PC-3 (cell line): ENCODE measurements at regions not wholly inside any gene's neighbourhood (a gene's known extent, or its start where the extent isn't known, plus 50 kb on each side); places are given as distances from the start of the nearest gene placed in this dataset.

Experiments used
- ATAC-seq: fragments of 200-7000 bp; cut with Tn5 transposase; 2 replicates; pipeline ENCODE4 v1.9.1; 2020; ENCODE audit warnings: mild to moderate bottlenecking, moderate library complexity
- BruUV-seq: library from RNA; stranded (reverse); fragments of 400-500 nt; replicated peaks from 2 replicates; lab custom pipeline; 2021; lab: Mats Ljungman, UMichigan
- CTCF ChIA-PET: fragments of 300-600 bp; sonication (Branson Sonifier 250); formaldehyde crosslinking; loops from one replicate; lab custom pipeline; 2022; ENCODE audit warnings: antibody characterized with exemption; lab: Charles Lee
- POLR2A ChIA-PET: fragments of 300-600 bp; sonication (Branson Sonifier 250); formaldehyde crosslinking; loops from one replicate; lab custom pipeline; 2022; ENCODE audit warnings: antibody characterized with exemption; ENCODE audit not compliant: unreplicated experiment; lab: Charles Lee
- DNase-seq: peaks from one replicate; pipeline ENCODE4 v3.0.0-alpha.2; 2015
- H2AFZ ChIP-seq: fragments of 300-600 bp; sonication (generic); 2 replicates; pipeline ENCODE4 v1.6.0; 2016; ENCODE audit warnings: antibody characterized with exemption, low read length
- H3F3A ChIP-seq: fragments of 300-600 bp; sonication (generic); one replicate; pipeline ENCODE4 v1.6.0; 2017; ENCODE audit warnings: antibody characterized with exemption, low read length, control low read depth, mild to moderate bottlenecking; ENCODE audit not compliant: unreplicated experiment
- H3K27ac ChIP-seq: fragments of 300-600 bp; sonication (generic); 2 replicates; pipeline ENCODE4 v1.5.1; 2016; ENCODE audit warnings: mild to moderate bottlenecking, low read length
- H3K27me3 ChIP-seq: fragments of 300-600 bp; sonication (generic); 2 replicates; pipeline ENCODE4 v1.6.1; 2016; ENCODE audit warnings: low read length, mixed read lengths
- H3K36me3 ChIP-seq: fragments of 300-600 bp; sonication (generic); 2 replicates; pipeline ENCODE4 v1.6.1; 2016; ENCODE audit warnings: low read depth, mixed run types, low read length, mixed read lengths
- H3K4me1 ChIP-seq: fragments of 300-600 bp; sonication (generic); 2 replicates; pipeline ENCODE4 v1.5.1; 2016; ENCODE audit warnings: low read length; ENCODE audit not compliant: insufficient read depth
- H3K4me2 ChIP-seq: fragments of 300-600 bp; sonication (generic); 2 replicates; pipeline ENCODE4 v1.6.0; 2016; ENCODE audit warnings: low read length
- H3K4me3 ChIP-seq: fragments of 300-600 bp; sonication (generic); 2 replicates; pipeline ENCODE4 v1.5.1; 2016; ENCODE audit warnings: mild to moderate bottlenecking, low read length, mixed read lengths
- H3K79me2 ChIP-seq: fragments of 300-600 bp; sonication (generic); 2 replicates; pipeline ENCODE4 v1.6.1; 2017; ENCODE audit warnings: low read length, mixed read lengths
- H3K9ac ChIP-seq: fragments of 300-600 bp; sonication (generic); 2 replicates; pipeline ENCODE4 v1.6.0; 2016; ENCODE audit warnings: mild to moderate bottlenecking, low read length
- H3K9me2 ChIP-seq: fragments of 300-600 bp; sonication (generic); replicated peaks from 2 replicates; pipeline ENCODE4 v1.6.1; 2016; ENCODE audit warnings: mixed run types, low read length, mixed read lengths
- H3K9me3 ChIP-seq: fragments of 300-600 bp; sonication (generic); 2 replicates; pipeline ENCODE4 v1.6.1; 2016; ENCODE audit warnings: low read length, mixed read lengths
- H4K20me1 ChIP-seq: fragments of 300-600 bp; sonication (generic); 2 replicates; pipeline ENCODE4 v1.6.1; 2016; ENCODE audit warnings: low read length, mixed read lengths
- EZH2 ChIP-seq: fragments of 300-600 bp; sonication (generic); IDR thresholded peaks from one replicate; pipeline ENCODE4 v1.6.1; 2017; ENCODE audit warnings: antibody characterized with exemption, mild to moderate bottlenecking, low read length; ENCODE audit not compliant: unreplicated experiment
- EZH2phosphoT487 ChIP-seq: fragments of 300-600 bp; sonication (generic); IDR thresholded peaks from 2 replicates; pipeline ENCODE4 v1.6.1; 2018; ENCODE audit warnings: mild to moderate bottlenecking, antibody characterized with exemption, low read length, borderline replicate concordance
- intact Hi-C: fragments of 100-400 bp; cut with micrococcal nuclease; formaldehyde crosslinking; loops from 2 replicates; pipeline ENCODE4 v1.9.0; 2023
- TF ChIP-seq, protein P1 (sequence below): fragments of 300-600 bp; sonication (generic); conservative IDR thresholded peaks from 2 replicates; pipeline ENCODE4 v1.5.1; 2017; ENCODE audit warnings: antibody characterized with exemption, low read depth, mild to moderate bottlenecking, low read length

DNA sequence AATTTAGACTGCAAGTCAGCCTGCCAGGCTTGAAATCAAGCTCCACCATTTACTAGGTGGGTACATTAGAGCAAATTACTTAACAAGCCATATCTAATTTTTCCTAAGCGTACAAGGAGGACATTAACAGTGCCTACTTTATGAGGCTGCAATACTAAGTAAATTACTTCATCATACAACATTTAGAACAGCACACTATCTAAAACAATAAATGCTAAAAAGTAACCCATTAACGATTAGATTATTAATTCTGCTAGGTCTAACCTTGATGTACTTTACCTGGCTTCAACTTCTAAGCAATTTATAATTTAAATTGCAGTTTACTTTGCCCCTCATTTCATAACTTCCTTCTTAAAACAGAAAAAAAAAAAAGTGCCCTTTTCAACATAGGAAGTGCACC lies 1155.6 kb upstream of the NCAM2 start:
- Histone ChIP-seq H3F3A (no peaks in the 10 kb centered on the region), H2AFZ (no peak overlapping the region), H3K9me2 (no peaks in the 10 kb centered on the region), H3K4me1 (no peaks in the 10 kb centered on the region), H3K9me3 (0 out of 2 replicates have a peak, but pooled peaks cover 7% of the 10 kb centered on the region), H3K9ac (no peak overlapping the region), H4K20me1 (no peaks in the 10 kb centered on the region), H3K4me2 (no peak overlapping the region), H3K79me2 (no peaks in the 10 kb centered on the region), H3K36me3 (no peaks in the 10 kb centered on the region), H3K4me3 (no peak overlapping the region), H3K27me3 (no peaks in the 10 kb centered on the region), H3K27ac (no peak overlapping the region)
- intact Hi-C loops = no loop called here
- DNase-seq (no peak), ATAC-seq (no peak)
- POLR2A ChIA-PET = no interaction called here
- no peak for TF ChIP-seq EZH2
- TF ChIP-seq, protein P1, sequence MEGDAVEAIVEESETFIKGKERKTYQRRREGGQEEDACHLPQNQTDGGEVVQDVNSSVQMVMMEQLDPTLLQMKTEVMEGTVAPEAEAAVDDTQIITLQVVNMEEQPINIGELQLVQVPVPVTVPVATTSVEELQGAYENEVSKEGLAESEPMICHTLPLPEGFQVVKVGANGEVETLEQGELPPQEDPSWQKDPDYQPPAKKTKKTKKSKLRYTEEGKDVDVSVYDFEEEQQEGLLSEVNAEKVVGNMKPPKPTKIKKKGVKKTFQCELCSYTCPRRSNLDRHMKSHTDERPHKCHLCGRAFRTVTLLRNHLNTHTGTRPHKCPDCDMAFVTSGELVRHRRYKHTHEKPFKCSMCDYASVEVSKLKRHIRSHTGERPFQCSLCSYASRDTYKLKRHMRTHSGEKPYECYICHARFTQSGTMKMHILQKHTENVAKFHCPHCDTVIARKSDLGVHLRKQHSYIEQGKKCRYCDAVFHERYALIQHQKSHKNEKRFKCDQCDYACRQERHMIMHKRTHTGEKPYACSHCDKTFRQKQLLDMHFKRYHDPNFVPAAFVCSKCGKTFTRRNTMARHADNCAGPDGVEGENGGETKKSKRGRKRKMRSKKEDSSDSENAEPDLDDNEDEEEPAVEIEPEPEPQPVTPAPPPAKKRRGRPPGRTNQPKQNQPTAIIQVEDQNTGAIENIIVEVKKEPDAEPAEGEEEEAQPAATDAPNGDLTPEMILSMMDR = no peak
- no peak for TF ChIP-seq EZH2phosphoT487
- CTCF ChIA-PET = no interaction called here
- BruUV-seq = no TSS peak

DNA sequence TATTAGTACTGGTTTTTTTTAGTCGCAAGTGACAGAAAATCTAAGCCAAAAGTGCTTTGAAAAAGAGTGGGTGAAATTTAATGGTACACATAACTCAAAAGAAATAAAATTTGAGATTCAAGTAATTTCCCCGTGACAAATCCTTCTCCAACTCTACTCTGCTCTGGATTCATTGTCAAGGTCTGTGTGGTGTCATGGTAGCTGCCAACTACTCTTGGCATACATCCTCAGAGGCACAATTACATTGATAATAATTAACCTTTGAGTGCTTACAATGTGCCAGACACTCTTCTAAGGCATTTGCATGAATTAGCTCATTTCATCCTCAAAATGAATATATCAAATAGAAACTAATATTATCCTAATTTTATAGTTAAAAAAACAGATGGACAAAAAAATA lies 1153.9 kb upstream of the NCAM2 start:
- Histone ChIP-seq H4K20me1 (no peaks in the 10 kb centered on the region), H3K4me1 (no peaks in the 10 kb centered on the region), H3K36me3 (no peaks in the 10 kb centered on the region), H3K4me3 (no peak overlapping the region), H2AFZ (no peak overlapping the region), H3K27ac (no peak overlapping the region), H3K27me3 (no peaks in the 10 kb centered on the region), H3K4me2 (no peak overlapping the region), H3K9ac (no peak overlapping the region), H3K79me2 (no peaks in the 10 kb centered on the region), H3K9me2 (no peaks in the 10 kb centered on the region), H3K9me3 (0 out of 2 replicates have a peak, but pooled peaks cover 7% of the 10 kb centered on the region), H3F3A (no peaks in the 10 kb centered on the region)
- no peak for ATAC-seq
- no peak for DNase-seq
- CTCF ChIA-PET = no interaction called here
- intact Hi-C loops = no loop called here
- POLR2A ChIA-PET = no interaction called here
- TF ChIP-seq EZH2phosphoT487 (no peak), EZH2 (no peak)
- TF ChIP-seq, protein P1 = no peak
- BruUV-seq = no TSS peak

DNA sequence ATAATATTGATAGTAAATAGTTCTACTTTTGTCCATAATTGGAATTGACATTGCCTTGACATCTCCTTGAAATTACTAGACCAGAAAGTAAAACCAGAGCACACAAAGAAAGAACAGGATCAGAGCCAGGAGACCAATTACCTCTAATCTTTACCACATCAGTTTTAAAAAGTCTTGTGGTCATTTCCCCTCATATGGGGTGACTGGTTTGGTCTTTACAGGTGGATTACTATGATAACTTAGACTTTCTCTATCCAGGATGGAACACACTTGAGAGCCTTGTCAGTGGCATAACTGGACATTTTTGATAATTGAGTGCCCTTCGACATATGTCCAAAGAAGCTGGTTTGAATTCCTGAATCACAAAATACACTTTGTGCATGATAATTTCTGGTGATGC lies 1148.1 kb upstream of the NCAM2 start:
- no peak overlapping the region for H3K27ac ChIP-seq
- no peaks in the 10 kb centered on the region for H3K9me2 ChIP-seq
- H3K9ac ChIP-seq = no peak overlapping the region
- H3K9me3 ChIP-seq = peaks cover 3% of the 10 kb centered on the region; the same call in 1 of the 2 replicates
- DNase-seq = no peak
- ChIA-PET POLR2A (no interaction called here), CTCF (no interaction called here)
- no peaks in the 10 kb centered on the region for H3K27me3 ChIP-seq
- H4K20me1 ChIP-seq = no peaks in the 10 kb centered on the region
- no peak overlapping the region for H3K4me2 ChIP-seq
- no peaks in the 10 kb centered on the region for H3K79me2 ChIP-seq
- H3F3A ChIP-seq = no peaks in the 10 kb centered on the region
- no peaks in the 10 kb centered on the region for H3K4me1 ChIP-seq
- no peak overlapping the region for H3K4me3 ChIP-seq
- H3K36me3 ChIP-seq = no peaks in the 10 kb centered on the region
- no TSS peak for BruUV-seq
- intact Hi-C loops = no loop called here
- TF ChIP-seq EZH2phosphoT487 = no peak
- no peak overlapping the region for H2AFZ ChIP-seq
- no peak for ATAC-seq
